ENCODE measurements at regions not wholly inside any gene's neighbourhood (a gene's known extent, or its start where the extent isn't known, plus 50 kb on each side); places are given as distances from the start of the nearest gene placed in this dataset.

- Histone ChIP-seq H3K4me1 (replicated peaks) (no peaks in the 10 kb centered on the region), H3K27me3 (replicated peaks; ENCODE audit: insufficient read depth) (no peaks in the 10 kb centered on the region), H3K36me3 (no peaks in the 10 kb centered on the region), H3K9me3 (no peaks in the 10 kb centered on the region), H3K27ac (no peak overlapping the region), H3K4me3 (no peak overlapping the region)
- DNase-seq (ENCODE audit: low spot score) = no peak
- intact Hi-C loops (cut with DNase I) = no loop called here
- no peak for TF ChIP-seq CTCF (IDR thresholded peaks at IDR 0.05)
- no peak for TF ChIP-seq POLR2A (IDR thresholded peaks at IDR 0.05)
- TF ChIP-seq POLR2AphosphoS5 (IDR thresholded peaks at IDR 0.05) = no peak
Observed at GRCh38 chr4:23485801-23486200, 404.0 kb downstream of the PPARGC1A start.

- Histone ChIP-seq H3K36me3 (no peaks in the 10 kb centered on the region), H3K27me3 (replicated peaks; ENCODE audit: insufficient read depth) (no peaks in the 10 kb centered on the region), H3K4me3 (no peak overlapping the region), H3K9me3 (no peaks in the 10 kb centered on the region), H3K4me1 (replicated peaks) (no peaks in the 10 kb centered on the region), H3K27ac (no peak overlapping the region)
- 35% methylated on average over 4 of the region's 4 CpGs for WGBS
- TF ChIP-seq POLR2AphosphoS5 (IDR thresholded peaks at IDR 0.05) (no peak), CTCF (IDR thresholded peaks at IDR 0.05) (no peak), POLR2A (IDR thresholded peaks at IDR 0.05) (no peak)
- DNase-seq (ENCODE audit: low spot score) = no peak
- intact Hi-C loops (cut with DNase I) = no loop called here
Observed at GRCh38 chr4:23484689-23485088, 405.2 kb downstream of the PPARGC1A start.

- no peak overlapping the region for H3K4me3 ChIP-seq
- DNase-seq (ENCODE audit: low spot score) = no peak
- H3K9me3 ChIP-seq = no peaks in the 10 kb centered on the region
- WGBS = 68% methylated on average over 5 of the region's 5 CpGs
- intact Hi-C loops (cut with DNase I) = no loop called here
- no peak for TF ChIP-seq POLR2A (IDR thresholded peaks at IDR 0.05)
- TF ChIP-seq POLR2AphosphoS5 (IDR thresholded peaks at IDR 0.05) = no peak
- TF ChIP-seq CTCF (IDR thresholded peaks at IDR 0.05) = no peak
- H3K27ac ChIP-seq = no peak overlapping the region
- no peaks in the 10 kb centered on the region for H3K27me3 ChIP-seq (replicated peaks; ENCODE audit: insufficient read depth)
- H3K36me3 ChIP-seq = no peaks in the 10 kb centered on the region
- no peaks in the 10 kb centered on the region for H3K4me1 ChIP-seq (replicated peaks)
Observed at GRCh38 chr4:23483320-23483960, 406.4 kb downstream of the PPARGC1A start.

- 88% methylated on average over 1 of the region's 1 CpG for WGBS
- H3K27me3 ChIP-seq (replicated peaks; ENCODE audit: insufficient read depth) = no peaks in the 10 kb centered on the region
- no peaks in the 10 kb centered on the region for H3K36me3 ChIP-seq
- H3K9me3 ChIP-seq = no peaks in the 10 kb centered on the region
- no peaks in the 10 kb centered on the region for H3K4me1 ChIP-seq (replicated peaks)
- TF ChIP-seq POLR2A (IDR thresholded peaks at IDR 0.05) (no peak), POLR2AphosphoS5 (IDR thresholded peaks at IDR 0.05) (no peak), CTCF (IDR thresholded peaks at IDR 0.05) (no peak)
- intact Hi-C loops (cut with DNase I) = no loop called here
- DNase-seq (ENCODE audit: low spot score) = no peak
- no peak overlapping the region for H3K4me3 ChIP-seq
- H3K27ac ChIP-seq = no peak overlapping the region
Observed at GRCh38 chr4:23481566-23481965, 408.3 kb downstream of the PPARGC1A start.

GRCh38 chr4:23477905-23478304 is 411.9 kb downstream of the PPARGC1A start:
- H3K9me3 ChIP-seq = no peaks in the 10 kb centered on the region
- intact Hi-C loops (cut with DNase I) = no loop called here
- no peak for DNase-seq (ENCODE audit: low spot score)
- no peaks in the 10 kb centered on the region for H3K27me3 ChIP-seq (replicated peaks; ENCODE audit: insufficient read depth)
- H3K4me1 ChIP-seq (replicated peaks) = no peaks in the 10 kb centered on the region
- H3K27ac ChIP-seq = no peak overlapping the region
- no peaks in the 10 kb centered on the region for H3K36me3 ChIP-seq
- H3K4me3 ChIP-seq = no peak overlapping the region
- TF ChIP-seq CTCF (IDR thresholded peaks at IDR 0.05) (no peak), POLR2A (IDR thresholded peaks at IDR 0.05) (no peak), POLR2AphosphoS5 (IDR thresholded peaks at IDR 0.05) (no peak)

Data from prostate gland (tissue), 2 donors.